ENCODE measurements at regions not wholly inside any gene's neighbourhood (a gene's known extent, or its start where the extent isn't known, plus 50 kb on each side); places are given as distances from the start of the nearest gene placed in this dataset.
A peak's percentile ranks its signal among the peaks of the same experiment; 100 is the strongest.
"Not testable (repeated sequence)": the region's sequence is repeated elsewhere in the genome, so short reads cannot be mapped to it uniquely, and the experiment has no call there.

- Histone ChIP-seq H3K27ac (ENCODE audit: low read depth in 1 of 2, low read length in 1 of 2) (no peak overlapping the region), H3K9me3 (ENCODE audit: control insufficient read depth in 4 of 4, insufficient read depth in 3 of 4, low read length in 3 of 4) (no peaks in the 10 kb centered on the region), H3K4me3 (no peak overlapping the region), H3K36me3 (ENCODE audit: control insufficient read depth in 4 of 4, insufficient read depth in 4 of 4, low read length in 4 of 4) (no peaks in the 10 kb centered on the region), H3K4me1 (ENCODE audit: control insufficient read depth in 5 of 5, insufficient read depth in 5 of 5, low read length in 5 of 5) (peaks cover 0 to 17% (median 2%) of the 10 kb centered on the region in 5 donors), H3K9ac (ENCODE audit: insufficient read depth in 1 of 2, low read length in 2 of 2) (no peak overlapping the region), H3K27me3 (ENCODE audit: control insufficient read depth in 3 of 3, insufficient read depth in 3 of 3, low read length in 2 of 3) (no peaks in the 10 kb centered on the region)
- TF ChIP-seq CTCF (IDR thresholded peaks at IDR 0.05; ENCODE audit: control extremely low read depth, extremely low read depth): no peak
- WGBS, 2 donors: 95 to 97% methylated on average over 1 of the region's 1 CpG
- DNase-seq (no peak), ATAC-seq (ENCODE audit: insufficient read depth, low FRiP score) (no peak)
Observed at GRCh38 chr13:33556828-33557227, 261.1 kb upstream of the RFC3 start.

GRCh38 chr13:33560726-33561125 is 257.2 kb upstream of the RFC3 start:
- peak in 2 of 3 donors; percentile 29 to 38 for DNase-seq
- H3K9me3 ChIP-seq (ENCODE audit: control insufficient read depth in 4 of 4, insufficient read depth in 3 of 4, low read length in 3 of 4): no peaks in the 10 kb centered on the region
- no peaks in the 10 kb centered on the region for H3K27me3 ChIP-seq (ENCODE audit: control insufficient read depth in 3 of 3, insufficient read depth in 3 of 3, low read length in 2 of 3)
- H3K36me3 ChIP-seq (ENCODE audit: control insufficient read depth in 4 of 4, insufficient read depth in 4 of 4, low read length in 4 of 4): no peaks in the 10 kb centered on the region
- H3K4me3 ChIP-seq: no peak overlapping the region
- ATAC-seq (ENCODE audit: insufficient read depth, low FRiP score): no peak
- no peak overlapping the region for H3K9ac ChIP-seq (ENCODE audit: insufficient read depth in 1 of 2, low read length in 2 of 2)
- TF ChIP-seq CTCF (IDR thresholded peaks at IDR 0.05; ENCODE audit: control extremely low read depth, extremely low read depth): no peak
- H3K27ac ChIP-seq (ENCODE audit: low read depth in 1 of 2, low read length in 1 of 2): no peak overlapping the region
- peaks cover 0 to 10% (median 0%) of the 10 kb centered on the region in 5 donors for H3K4me1 ChIP-seq (ENCODE audit: control insufficient read depth in 5 of 5, insufficient read depth in 5 of 5, low read length in 5 of 5)

GRCh38 chr13:33561627-33562026 is 256.3 kb upstream of the RFC3 start:
- WGBS, 2 donors: 78 to 86% methylated on average over 2 of the region's 2 CpGs
- H3K9me3 ChIP-seq (ENCODE audit: control insufficient read depth in 4 of 4, insufficient read depth in 3 of 4, low read length in 3 of 4): no peaks in the 10 kb centered on the region
- no peak overlapping the region for H3K27ac ChIP-seq (ENCODE audit: low read depth in 1 of 2, low read length in 1 of 2)
- H3K36me3 ChIP-seq (ENCODE audit: control insufficient read depth in 4 of 4, insufficient read depth in 4 of 4, low read length in 4 of 4): no peaks in the 10 kb centered on the region
- ATAC-seq (ENCODE audit: insufficient read depth, low FRiP score) (no peak), DNase-seq (no peak)
- peaks cover 0 to 10% (median 0%) of the 10 kb centered on the region in 5 donors for H3K4me1 ChIP-seq (ENCODE audit: control insufficient read depth in 5 of 5, insufficient read depth in 5 of 5, low read length in 5 of 5)
- H3K4me3 ChIP-seq: no peak overlapping the region
- H3K27me3 ChIP-seq (ENCODE audit: control insufficient read depth in 3 of 3, insufficient read depth in 3 of 3, low read length in 2 of 3): no peaks in the 10 kb centered on the region
- no peak for TF ChIP-seq CTCF (IDR thresholded peaks at IDR 0.05; ENCODE audit: control extremely low read depth, extremely low read depth)
- no peak overlapping the region for H3K9ac ChIP-seq (ENCODE audit: insufficient read depth in 1 of 2, low read length in 2 of 2)

- ATAC-seq (ENCODE audit: insufficient read depth, low FRiP score) (no peak), DNase-seq (no peak)
- Histone ChIP-seq H3K4me1 (ENCODE audit: control insufficient read depth in 5 of 5, insufficient read depth in 5 of 5, low read length in 5 of 5) (peaks cover 0 to 4% (median 0%) of the 10 kb centered on the region in 5 donors), H3K4me3 (no peak overlapping the region), H3K9ac (ENCODE audit: insufficient read depth in 1 of 2, low read length in 2 of 2) (no peak overlapping the region), H3K9me3 (ENCODE audit: control insufficient read depth in 4 of 4, insufficient read depth in 3 of 4, low read length in 3 of 4) (no peaks in the 10 kb centered on the region), H3K36me3 (ENCODE audit: control insufficient read depth in 4 of 4, insufficient read depth in 4 of 4, low read length in 4 of 4) (no peaks in the 10 kb centered on the region), H3K27me3 (ENCODE audit: control insufficient read depth in 3 of 3, insufficient read depth in 3 of 3, low read length in 2 of 3) (no peaks in the 10 kb centered on the region), H3K27ac (ENCODE audit: low read depth in 1 of 2, low read length in 1 of 2) (no peak overlapping the region)
- WGBS, 2 donors: 93 to 95% methylated on average over 1 of the region's 1 CpG
- TF ChIP-seq CTCF (IDR thresholded peaks at IDR 0.05; ENCODE audit: control extremely low read depth, extremely low read depth): no peak
Observed at GRCh38 chr13:33571618-33572017, 246.3 kb upstream of the RFC3 start.

- H3K9ac ChIP-seq (ENCODE audit: insufficient read depth in 1 of 2, low read length in 2 of 2); H3K36me3 ChIP-seq (ENCODE audit: control insufficient read depth in 4 of 4, insufficient read depth in 4 of 4, low read length in 4 of 4); H3K27me3 ChIP-seq (ENCODE audit: control insufficient read depth in 3 of 3, insufficient read depth in 3 of 3, low read length in 2 of 3); ATAC-seq (ENCODE audit: insufficient read depth, low FRiP score); DNase-seq; H3K27ac ChIP-seq (ENCODE audit: low read depth in 1 of 2, low read length in 1 of 2); H3K9me3 ChIP-seq (ENCODE audit: control insufficient read depth in 4 of 4, insufficient read depth in 3 of 4, low read length in 3 of 4); H3K4me3 ChIP-seq: not testable (repeated sequence)
- peaks cover 0 to 11% (median 0%) of the 10 kb centered on the region in 5 donors for H3K4me1 ChIP-seq (ENCODE audit: control insufficient read depth in 5 of 5, insufficient read depth in 5 of 5, low read length in 5 of 5)
- 70 to 71% methylated on average over 2 of the region's 2 CpGs for WGBS, 2 donors
Observed at GRCh38 chr13:33572322-33572721, 245.6 kb upstream of the RFC3 start.

All from lung (tissue), 11 donors.